Midbrain (tissue), 1 donor: ENCODE measurements at regions not wholly inside any gene's neighbourhood (a gene's known extent, or its start where the extent isn't known, plus 50 kb on each side); places are given as distances from the start of the nearest gene placed in this dataset.

Experiments
- DNase-seq: peaks from one replicate; lab custom pipeline; 2025; lab: John Stamatoyannopoulos, UW

- no peak for DNase-seq
Observed at GRCh38 chr10:88207121-88207546, 343.7 kb downstream of the PTEN start.

GRCh38 chr10:88209231-88209630, 345.8 kb downstream of the PTEN start:
- DNase-seq: no peak

GRCh38 chr10:88209837-88210561, 346.6 kb downstream of the PTEN start:
- DNase-seq: no peak

GRCh38 chr10:88211230-88211629, 347.8 kb downstream of the PTEN start:
- DNase-seq: no peak

GRCh38 chr10:88212069-88212468, 348.6 kb downstream of the PTEN start:
- DNase-seq: no peak

- no peak for DNase-seq
Observed at GRCh38 chr10:88213065-88213605, 349.7 kb downstream of the PTEN start.

- DNase-seq: no peak
Observed at GRCh38 chr10:88216976-88217375, 353.6 kb downstream of the PTEN start.

GRCh38 chr10:88218362-88218761, 354.9 kb downstream of the PTEN start:
- no peak for DNase-seq

GRCh38 chr10:88219753-88220152, 356.3 kb downstream of the PTEN start:
- DNase-seq: no peak

- no peak for DNase-seq
Observed at GRCh38 chr10:88221010-88221973, 357.9 kb downstream of the PTEN start.

- DNase-seq: no peak
Observed at GRCh38 chr10:88222881-88223280, 359.5 kb downstream of the PTEN start.
